SH-SY5Y (cell line): ENCODE measurements at regions not wholly inside any gene's neighbourhood (a gene's known extent, or its start where the extent isn't known, plus 50 kb on each side); places are given as distances from the start of the nearest gene placed in this dataset.

Experiments
- GATA2 ChIP-seq: IDR thresholded peaks from 2 replicates; pipeline ENCODE4 v1.6.1; 2011; ENCODE audit warnings: mild to moderate bottlenecking, low read depth, low read length
- GATA3 ChIP-seq: IDR thresholded peaks from 2 replicates; pipeline ENCODE4 v1.6.1; 2011; ENCODE audit warnings: low read depth, mild to moderate bottlenecking, low read length, moderate library complexity

DNA sequence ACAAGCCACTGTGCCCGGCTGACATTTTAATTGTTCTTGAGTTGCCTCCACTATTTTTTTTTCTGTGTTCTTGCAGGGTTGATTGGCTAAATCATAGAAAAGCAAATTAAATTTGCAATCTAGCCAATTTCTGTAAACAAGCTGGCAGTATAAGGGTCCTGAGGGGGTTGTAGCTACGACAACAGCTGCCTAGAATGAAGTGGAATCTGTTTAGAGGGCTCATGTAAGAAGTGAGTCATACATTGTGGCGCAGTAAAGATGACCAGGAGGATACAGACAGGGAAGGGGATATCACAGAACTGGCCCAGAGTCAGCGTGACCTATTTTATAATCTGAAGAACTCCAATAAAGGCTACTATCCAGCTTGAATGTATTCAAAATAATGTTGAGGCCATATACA is 82.2 kb upstream of the TLE1 start:
- no peak for TF ChIP-seq GATA2
- TF ChIP-seq GATA3 = no peak
